Peyer's patch (tissue), 4 donors: ENCODE measurements at regions not wholly inside any gene's neighbourhood (a gene's known extent, or its start where the extent isn't known, plus 50 kb on each side); places are given as distances from the start of the nearest gene placed in this dataset.

Source experiments
- CTCF ChIP-seq, 6 experiments: fragments of 450-650 bp in 4 of 6; fragments of 200-600 bp in 2 of 6; sonication (generic) in 1 of 6; IDR thresholded peaks; one replicate each; pipeline ENCODE4 v1.5.1; 2017 to 2019; ENCODE audit warnings: antibody characterized with exemption in 6 of 6, mild to moderate bottlenecking in 3 of 6, moderate library complexity in 1 of 6
- POLR2A ChIP-seq, 2 donors: fragments of 450-650 bp; IDR thresholded peaks; one replicate each; pipeline ENCODE4 v1.5.1; 2017; ENCODE audit warnings: antibody characterized with exemption in 2 of 2, mild to moderate bottlenecking in 2 of 2, moderate library complexity in 2 of 2

GRCh38 chr10:6956562-6956961, 376.5 kb upstream of the PRKCQ start:
- TF ChIP-seq POLR2A (IDR thresholded peaks at IDR 0.05), result no peak
- no peak for TF ChIP-seq CTCF (IDR thresholded peaks at IDR 0.05)
